ENCODE measurements at regions not wholly inside any gene's neighbourhood (a gene's known extent, or its start where the extent isn't known, plus 50 kb on each side); places are given as distances from the start of the nearest gene placed in this dataset.

DNA sequence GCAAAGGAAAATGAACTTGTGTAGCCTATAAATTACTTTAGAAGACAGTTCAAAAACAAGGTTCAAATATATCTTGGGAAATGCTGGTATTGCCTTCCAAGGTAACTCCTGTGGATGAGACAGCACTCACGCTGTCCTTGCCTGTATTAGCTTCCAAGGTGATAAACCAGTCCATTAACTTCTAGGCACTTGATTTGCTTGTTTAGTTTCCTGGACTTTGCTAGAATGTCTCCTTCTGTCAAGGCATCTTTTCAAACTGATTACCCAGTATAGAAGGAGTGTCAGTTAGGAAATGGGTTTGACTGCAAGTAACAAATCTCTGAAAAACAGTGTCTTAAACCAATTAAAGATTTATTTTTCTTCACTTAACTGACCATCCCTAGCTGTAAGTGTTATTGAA is 103.4 kb upstream of the SLC22A23 start:
- DNase-seq (ENCODE audit: low read depth in 4 of 4, low spot score in 3 of 4), result peak in 2 of 4 donors; percentile 24 to 48

DNA sequence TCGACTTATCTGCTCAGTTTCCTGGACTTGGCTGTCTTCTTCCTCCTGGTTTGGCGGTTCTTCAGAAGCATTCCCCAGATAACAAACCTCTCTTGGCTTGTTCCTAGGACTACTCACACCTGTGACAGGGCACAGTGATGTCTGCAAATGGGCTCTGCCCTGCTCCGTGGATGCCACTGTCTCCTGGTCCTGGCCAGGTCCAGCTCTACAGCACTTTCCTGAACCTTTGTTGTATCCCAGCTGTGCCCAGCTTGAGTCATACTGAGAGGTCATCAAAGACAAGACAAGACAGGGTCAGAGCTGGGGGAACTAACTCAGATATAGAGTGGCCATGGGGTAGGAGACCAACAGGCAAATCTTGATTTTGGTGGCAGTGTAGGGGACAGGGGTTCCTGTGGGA is 102.7 kb upstream of the SLC22A23 start:
- no peak for DNase-seq (ENCODE audit: low read depth in 4 of 4, low spot score in 3 of 4)

DNA sequence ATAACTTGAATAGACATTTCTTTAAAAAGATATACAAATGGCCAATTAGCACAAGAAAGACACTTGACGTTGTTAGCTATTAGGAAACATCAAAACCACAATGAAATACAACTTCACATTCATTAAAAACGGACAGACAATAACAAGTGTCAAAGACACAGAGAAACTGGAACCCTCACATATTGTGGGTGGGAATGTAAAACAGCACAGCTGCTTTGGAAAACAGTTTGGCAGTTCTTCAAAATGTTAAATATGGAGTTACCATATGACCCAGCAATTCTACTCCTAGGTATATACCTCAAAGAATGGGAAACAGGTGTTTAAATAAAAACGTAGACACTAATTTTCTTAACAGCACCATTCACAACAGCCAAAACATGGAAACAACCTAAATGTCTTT is 100.5 kb upstream of the SLC22A23 start:
- DNase-seq (ENCODE audit: low read depth in 4 of 4, low spot score in 3 of 4), result no peak

DNA sequence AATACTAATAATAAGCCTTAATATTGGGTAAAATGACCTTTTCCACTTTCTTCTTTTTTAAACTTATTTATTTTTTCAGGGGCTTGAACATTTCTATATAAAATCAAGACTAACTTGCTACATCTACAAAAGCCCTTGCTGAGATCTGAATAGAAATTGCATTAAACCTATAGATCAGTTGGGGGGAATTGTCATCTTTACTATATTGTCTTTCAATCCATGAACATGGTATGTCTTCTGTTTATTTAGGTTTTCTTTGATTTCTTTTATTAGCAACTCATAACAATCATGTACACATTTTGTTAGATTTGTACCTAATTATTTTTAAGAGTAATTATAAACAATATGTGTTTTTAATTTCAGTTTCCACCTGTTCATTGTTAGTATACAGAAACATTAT is 96.4 kb upstream of the SLC22A23 start:
- no peak for DNase-seq (ENCODE audit: low read depth in 4 of 4, low spot score in 3 of 4)

DNA sequence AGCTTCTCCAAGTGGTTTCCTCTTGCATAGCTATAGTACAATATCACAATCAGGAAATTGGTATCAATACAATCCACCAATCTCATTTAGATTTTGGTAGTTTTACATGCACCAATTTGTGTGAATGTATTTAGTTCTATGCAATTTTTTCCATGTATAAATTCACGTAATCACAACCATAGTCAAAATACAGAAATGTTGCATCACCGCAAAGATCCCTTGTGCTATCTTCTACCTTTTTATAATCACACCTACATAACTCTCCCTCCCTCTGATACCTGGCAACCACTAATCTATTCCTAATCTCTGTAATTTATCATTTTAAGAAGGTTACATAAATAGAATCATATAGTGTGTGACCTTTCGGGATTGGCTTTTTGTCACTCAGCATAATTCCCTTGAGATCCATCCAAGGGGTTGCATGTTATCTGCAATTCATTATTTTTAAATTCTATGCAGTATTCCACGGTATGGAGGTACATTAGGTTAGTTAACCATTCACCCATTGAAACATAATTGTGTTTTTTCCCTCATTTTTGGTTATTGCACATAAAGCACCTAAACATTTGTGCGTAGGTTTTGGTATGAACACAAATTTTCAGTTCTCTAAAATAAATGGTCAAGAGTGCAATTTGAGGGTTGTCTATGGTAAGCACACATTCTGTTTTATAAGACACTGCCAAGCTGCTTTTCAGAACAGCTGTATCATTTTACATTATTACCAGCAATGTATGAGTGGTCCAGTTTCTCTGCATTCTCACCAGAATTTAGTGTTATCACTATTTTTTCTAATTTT is 95.1 kb upstream of the SLC22A23 start:
- no peak for DNase-seq (ENCODE audit: low read depth in 4 of 4, low spot score in 3 of 4)

DNA sequence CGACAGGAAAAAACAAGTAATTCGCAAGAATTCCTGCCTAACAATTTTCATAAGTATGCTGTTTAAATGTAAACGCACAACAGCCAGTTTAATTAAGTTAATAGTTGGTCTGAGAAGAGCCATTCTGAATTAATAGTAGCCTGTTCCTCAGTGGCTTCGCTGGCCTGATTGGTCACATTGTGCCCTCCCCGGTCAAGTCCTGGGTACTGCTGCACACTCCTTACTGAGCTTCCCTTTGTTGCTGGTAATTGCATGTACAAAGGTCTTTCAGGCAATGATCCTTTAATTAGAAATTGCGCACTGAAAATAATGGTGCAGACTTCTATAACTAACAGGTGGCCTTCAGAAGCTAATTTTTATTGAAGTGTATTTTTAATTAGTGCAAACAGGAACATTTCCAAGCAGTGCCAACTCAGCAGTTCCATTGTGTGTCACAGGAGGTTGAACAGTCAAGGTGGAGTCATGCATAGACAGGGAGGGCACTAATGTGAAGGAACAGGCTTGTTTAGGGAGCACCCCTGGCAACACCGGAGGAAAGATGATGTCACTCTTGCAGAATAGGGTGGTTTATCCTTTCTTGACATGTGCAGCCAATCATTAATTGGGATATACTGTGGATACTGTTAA is 92.6 kb upstream of the SLC22A23 start:
- no peak for DNase-seq (ENCODE audit: low read depth in 4 of 4, low spot score in 3 of 4)

DNA sequence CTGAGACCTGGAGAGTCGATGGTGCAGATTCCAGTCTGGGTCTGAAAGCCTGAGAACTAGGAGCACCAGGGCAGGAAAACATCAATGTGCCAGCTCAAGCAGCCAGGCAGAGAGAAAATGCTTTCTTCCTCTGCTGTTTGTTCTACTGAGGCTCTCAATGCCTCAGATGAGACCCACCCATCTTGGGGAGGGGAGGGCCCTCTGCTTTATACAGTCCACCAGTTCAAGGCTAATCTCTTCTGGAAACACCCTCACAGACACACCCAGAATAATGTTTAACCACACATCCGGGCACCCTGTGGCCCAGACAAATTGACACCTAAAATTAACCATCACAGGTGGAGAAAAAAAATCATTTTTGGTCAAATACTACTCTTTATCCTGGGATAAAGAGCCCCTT is 89.3 kb upstream of the SLC22A23 start:
- DNase-seq (ENCODE audit: low read depth in 4 of 4, low spot score in 3 of 4), result no peak

DNA sequence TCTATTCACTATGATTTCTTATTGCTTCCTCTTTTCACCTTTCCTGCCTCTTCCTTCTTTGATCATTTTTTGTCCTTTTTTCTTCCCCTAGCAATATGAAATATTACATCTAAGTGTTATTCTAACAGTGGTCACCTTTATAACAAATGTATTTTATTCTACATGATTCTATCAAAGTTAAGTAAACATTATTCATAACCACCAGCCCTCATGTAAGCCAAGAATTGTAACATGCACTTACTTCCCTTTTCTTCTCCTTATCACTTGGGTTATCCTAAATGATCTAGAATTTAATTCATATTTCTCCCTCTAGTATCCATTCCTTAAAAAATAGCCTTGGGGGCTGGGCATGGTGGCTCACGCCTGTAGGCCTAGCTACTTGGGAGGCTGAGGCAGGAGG is 88.3 kb upstream of the SLC22A23 start:
- no peak for DNase-seq (ENCODE audit: low read depth in 4 of 4, low spot score in 3 of 4)

DNA sequence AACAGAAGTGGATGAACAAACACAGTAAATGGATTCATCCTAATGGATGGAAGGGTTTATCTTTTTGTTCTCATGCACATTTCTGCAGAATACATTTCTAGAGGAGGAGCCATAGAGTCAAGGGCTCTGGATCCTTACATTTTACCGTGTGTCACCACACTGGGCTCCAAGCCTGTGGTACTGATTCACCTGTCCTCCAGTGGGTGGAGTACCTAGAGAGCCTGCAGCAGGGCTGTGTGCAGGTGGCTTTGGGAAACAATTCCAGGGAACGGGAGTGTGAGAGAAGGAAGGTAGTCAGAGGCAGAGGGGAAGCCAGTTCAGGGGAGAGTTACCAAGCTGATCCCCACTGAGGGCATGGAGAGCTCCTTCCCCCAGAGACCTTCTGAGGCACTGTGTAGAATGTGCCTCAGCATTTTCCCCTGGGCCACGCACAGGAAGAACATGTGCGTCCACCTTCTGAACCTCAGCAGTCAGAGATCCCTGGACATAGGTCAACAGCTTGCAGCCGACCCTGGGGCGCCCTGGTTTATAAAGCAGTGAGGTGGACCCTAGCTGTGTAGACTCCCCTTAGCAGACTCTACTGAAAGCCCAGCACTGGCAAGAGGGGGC is 85.3 kb upstream of the SLC22A23 start:
- no peak for DNase-seq (ENCODE audit: low read depth in 4 of 4, low spot score in 3 of 4)

DNA sequence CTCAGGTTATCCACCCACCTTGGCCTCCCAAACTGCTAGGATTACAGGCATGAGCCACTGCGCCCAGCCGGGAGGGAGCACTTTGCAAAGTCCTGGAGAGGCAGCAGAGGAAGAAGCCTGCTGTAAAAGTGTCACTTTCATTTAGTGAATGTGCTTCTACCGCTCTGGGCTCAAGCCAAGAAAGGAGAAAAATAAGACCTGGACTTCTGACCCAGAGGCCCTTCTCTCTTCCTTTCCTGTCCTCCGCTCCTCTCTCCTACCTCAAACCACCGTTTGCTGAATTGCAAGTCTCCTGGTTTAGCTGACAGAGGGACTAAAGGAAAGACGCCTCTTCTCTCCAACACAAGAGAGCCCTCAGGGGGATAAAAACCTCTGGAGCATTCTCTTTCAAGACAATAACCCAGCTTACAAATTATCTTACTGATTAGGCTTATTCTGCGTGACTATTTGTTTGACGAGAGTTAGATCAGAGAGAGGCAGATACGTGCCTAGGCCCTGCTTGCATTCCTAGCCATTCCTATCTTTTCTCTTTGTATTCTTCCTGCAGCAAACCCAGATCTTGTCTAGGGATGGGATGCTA is 84.2 kb upstream of the SLC22A23 start:
- DNase-seq (ENCODE audit: low read depth in 4 of 4, low spot score in 3 of 4), result peak in 2 of 4 donors; percentile 20 to 23

DNA sequence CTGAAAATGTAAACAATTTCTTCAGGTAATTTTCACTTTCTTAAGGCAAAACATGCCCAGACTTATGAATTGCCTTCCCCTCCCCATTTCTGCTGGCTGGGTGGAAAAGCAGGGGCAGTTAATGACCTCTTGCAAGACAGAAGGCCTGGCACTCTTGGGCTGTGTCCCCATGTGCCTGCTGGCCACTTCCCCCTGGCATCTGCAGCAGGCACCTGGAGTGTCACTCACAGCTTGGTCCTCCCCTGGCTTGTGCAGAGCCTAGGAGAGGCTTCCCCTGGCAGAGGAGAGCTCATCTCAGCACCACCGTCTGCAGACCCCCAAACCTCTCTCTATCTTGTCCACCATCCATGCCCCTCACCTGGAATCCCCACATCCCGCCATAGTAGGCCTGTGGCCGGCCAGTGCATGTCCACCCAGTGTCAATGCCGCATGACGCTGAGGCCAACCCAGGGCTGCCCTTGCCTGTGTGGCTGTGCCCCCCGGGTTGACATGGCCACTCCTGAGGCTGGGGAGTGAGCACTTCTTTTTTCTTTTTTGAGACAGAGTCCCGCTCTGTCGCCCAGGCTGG is 83.5 kb upstream of the SLC22A23 start:
- DNase-seq (ENCODE audit: low read depth in 4 of 4, low spot score in 3 of 4), result no peak

DNA sequence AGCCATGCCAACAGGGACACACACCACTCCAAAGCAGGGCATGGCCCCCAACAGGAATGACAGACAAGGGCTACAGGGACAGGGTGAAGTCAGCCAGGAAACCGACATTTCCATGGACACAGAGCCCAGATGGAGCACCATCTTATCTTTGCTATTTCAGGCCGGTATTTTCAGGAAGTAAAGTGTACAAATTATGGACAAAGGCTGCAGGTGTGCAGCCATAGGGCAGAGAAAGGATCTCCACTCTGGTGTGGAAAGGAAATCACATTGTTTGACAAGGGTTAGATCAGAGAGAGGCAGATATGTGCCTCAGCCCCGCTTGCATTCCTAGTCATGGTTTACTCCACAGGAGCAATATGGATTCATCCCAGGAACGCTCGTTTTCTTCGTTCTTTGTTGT is 81.7 kb upstream of the SLC22A23 start:
- DNase-seq (ENCODE audit: low read depth in 4 of 4, low spot score in 3 of 4), result no peak

DNA sequence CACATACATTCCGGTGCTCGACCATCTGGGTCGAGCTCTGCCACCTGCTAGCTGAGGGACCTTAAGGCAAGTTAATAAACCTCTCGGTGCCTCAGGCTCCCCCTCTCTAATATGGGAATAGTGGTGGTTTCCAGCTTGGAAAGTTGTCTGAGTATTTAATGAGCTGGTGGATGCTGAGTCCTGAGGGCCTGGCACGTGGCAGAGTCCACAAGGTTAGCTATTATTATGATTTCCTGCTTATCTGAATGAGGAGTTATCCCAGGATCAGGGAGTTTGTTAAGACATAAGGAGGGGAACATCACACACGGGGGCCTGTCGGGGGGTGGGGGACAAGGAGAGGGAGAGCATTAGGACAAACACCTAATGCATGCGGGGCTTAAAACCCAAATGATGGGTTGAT is 80.1 kb upstream of the SLC22A23 start:
- no peak for DNase-seq (ENCODE audit: low read depth in 4 of 4, low spot score in 3 of 4)

DNA sequence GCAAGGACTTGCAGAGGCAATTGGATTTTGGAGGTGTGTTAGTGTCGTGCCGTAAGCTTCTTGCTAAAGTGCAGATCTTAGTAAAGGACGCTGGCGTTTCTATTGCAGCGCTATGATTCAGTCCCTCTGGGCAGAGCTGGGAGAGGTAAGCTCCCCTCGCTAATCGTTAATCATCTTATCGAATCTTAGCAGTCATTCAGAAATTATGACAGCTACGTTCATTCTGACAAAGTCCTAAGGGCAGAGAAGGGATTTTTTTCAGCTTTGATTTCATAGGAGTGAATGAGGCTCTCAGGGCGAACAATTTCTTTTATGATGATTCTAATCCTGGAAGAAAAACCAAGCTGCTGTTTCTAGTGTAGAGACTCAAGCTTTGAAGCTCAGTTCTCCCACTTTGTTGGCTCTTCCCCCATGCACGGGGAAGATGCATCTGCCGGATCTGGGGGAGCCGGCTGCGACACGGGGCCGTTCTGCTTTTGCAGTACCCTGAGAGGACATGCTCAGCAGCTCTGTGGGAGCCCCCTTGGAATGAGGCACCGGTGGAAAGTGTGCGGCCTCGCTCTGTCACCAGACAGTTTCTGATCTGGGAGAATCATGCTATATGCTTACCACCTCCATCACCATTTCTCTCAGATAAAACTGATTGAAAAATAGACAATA is 79.1 kb upstream of the SLC22A23 start:
- no peak for DNase-seq (ENCODE audit: low read depth in 4 of 4, low spot score in 3 of 4)

DNA sequence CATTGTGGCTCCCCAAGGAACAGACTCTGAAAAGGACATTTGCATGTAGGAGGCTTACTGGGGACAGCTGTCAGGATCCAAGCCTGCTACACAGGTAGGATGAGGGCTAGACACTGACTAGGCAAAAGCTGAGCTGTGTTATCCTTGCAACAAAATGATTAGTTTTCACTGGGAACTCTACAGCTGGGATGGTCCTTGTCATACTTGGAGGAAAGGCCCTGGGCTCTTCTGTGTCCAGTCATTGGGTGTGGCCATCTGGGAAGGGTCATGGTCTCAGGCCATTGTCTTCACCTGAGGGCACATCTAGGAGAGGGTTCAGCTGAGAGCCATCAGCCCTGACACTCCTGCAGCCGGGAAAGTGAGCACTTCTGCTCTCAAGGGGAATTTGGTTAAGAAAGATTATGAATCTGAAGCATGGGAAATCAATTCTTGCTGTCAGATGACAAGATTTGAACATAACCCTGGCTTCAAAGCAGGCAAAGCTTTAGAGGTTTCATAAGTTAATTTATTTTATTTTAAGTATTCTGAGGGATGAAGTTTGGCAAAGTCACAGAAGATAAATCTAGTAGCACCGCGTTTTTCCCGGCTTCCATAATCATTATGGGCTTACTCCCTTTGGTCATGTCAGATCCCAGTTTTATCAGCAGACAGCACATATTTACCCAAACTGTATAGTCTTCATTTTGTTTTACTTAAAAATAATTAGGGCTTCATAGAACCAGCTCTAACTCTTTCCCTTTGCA is 78.4 kb upstream of the SLC22A23 start:
- DNase-seq (ENCODE audit: low read depth in 4 of 4, low spot score in 3 of 4), result no peak

DNA sequence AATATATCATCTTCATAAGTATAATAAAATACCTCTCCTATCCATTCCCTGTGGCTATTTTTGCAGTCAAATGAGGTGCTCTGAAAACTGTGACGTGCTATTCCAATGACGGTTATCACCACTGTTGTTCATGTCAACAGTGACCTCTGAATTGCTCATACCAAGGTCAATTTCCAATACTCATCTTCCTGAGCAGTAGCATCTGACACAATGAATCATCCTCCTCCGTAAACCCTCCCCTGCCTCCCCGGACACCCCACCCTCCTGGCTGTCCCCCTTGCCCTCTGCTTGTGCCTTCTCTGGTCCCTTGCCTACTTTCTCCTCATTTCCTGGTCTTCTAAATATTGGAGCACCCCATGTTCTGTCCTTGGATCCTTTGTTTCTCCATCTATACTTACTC is 77.7 kb upstream of the SLC22A23 start:
- no peak for DNase-seq (ENCODE audit: low read depth in 4 of 4, low spot score in 3 of 4)

DNA sequence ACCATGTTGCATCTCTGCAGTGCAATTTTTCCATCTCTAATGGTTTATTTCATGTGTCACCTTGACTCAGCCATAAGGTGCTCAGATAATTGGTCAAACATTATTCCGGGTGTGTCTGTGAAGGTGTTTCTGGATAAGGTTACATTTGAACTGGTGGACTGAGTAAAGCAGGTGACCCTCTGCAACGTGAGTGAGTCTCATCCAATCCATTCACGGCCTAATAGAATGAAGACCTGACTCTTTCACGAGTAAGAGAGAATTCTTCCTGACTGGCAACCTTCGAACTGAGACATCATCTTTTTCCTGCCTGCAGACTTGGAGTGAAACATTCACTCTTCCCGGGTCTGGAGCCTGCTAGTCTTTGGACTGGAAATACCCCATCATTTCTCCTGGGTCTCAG is 77.1 kb upstream of the SLC22A23 start:
- no peak for DNase-seq (ENCODE audit: low read depth in 4 of 4, low spot score in 3 of 4)

DNA sequence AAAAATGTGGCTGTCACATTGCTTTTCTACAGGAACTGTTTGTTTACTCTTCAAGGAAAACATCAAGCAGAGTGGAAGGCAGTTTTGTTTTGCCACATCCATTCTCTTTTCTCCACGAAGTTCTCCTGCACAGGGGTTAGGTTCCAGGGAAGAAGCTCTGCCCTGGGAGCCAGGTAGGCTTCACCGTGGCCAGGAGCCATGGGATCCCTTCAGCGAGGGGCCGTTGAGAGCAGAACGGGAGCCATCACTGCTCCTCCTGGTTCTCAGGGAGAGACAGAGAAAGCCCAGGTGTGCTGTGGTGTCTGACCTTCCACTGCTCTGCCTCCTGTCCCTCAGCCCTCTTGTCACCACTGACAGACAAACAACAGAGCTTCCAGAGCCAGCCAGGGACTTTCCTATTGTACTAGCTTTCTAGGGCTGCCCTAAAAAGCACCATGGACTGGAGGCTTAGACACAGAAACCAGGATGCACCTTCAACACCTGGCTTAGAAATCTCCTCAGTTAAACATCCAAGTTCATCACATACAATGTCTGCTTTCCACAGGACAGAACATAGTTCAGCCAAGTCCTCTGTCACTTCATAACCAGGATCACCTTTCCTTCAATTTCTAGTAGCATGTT is 75.6 kb upstream of the SLC22A23 start:
- DNase-seq (ENCODE audit: low read depth in 4 of 4, low spot score in 3 of 4), result no peak

DNA sequence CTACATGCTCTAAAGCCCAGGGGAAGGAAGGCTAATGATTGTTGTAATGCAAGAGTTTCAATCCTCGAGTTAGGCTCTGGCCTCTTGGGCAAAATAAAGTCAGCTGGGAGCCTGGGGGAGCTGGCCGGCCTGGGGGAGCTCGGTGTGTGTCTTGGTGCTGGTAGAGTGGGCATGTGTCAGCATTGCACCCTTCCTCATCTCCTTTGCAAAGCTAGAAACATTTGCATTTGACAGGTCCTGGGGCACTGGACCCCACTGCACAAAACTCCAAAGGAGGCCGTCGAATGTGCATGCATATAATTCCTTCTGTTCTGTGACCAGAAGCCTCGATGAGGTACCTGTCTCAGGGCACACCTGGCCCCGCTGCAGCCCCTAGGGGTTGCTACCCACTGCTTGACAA is 74.6 kb upstream of the SLC22A23 start:
- DNase-seq (ENCODE audit: low read depth in 4 of 4, low spot score in 3 of 4), result no peak

DNA sequence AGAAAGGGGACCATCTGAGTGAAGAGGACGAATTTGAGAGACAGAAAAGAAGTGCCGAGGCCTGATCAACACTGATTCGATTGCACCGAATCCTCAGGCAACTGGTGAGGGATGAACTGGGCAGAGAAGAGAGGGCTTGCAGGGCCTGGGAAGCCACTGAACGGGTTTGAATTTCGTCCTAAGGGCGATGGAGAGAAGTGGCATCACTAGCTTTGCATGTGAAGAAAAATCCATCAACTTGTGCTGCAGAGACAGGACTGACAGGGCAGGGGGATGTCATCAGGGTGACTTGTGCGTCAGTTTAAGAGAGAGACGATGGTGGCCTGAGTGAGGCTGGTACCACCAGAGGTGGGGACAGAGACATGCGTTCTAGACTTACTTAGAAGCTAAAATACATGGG is 73.7 kb upstream of the SLC22A23 start:
- no peak for DNase-seq (ENCODE audit: low read depth in 4 of 4, low spot score in 3 of 4)
